Adrenal gland (tissue), 5 donors: ENCODE measurements at regions not wholly inside any gene's neighbourhood (a gene's known extent, or its start where the extent isn't known, plus 50 kb on each side); places are given as distances from the start of the nearest gene placed in this dataset.

Experiments
- CTCF ChIP-seq, 6 experiments: fragments of 450-650 bp in 4 of 6; fragments of 200-600 bp in 2 of 6; sonication (generic) in 1 of 6; IDR thresholded peaks; 1 replicate in 5 of 6; 2 replicates in 1 of 6; pipeline versions ENCODE4 v1.5.1 to v1.8.0; 2016 to 2021; ENCODE audit warnings: antibody characterized with exemption in 6 of 6, mild to moderate bottlenecking in 2 of 6, moderate library complexity in 1 of 6
- POLR2A ChIP-seq, 2 donors: fragments of 450-650 bp; IDR thresholded peaks; one replicate each; pipeline ENCODE4 v1.6.1; 2017; ENCODE audit warnings: antibody characterized with exemption in 2 of 2, mild to moderate bottlenecking in 2 of 2, moderate library complexity in 1 of 2
- donor health status: DM: no; HTN: no; CAD: no.

- TF ChIP-seq CTCF (IDR thresholded peaks at IDR 0.05), result no peak
- TF ChIP-seq POLR2A (IDR thresholded peaks at IDR 0.05), result no peak
Observed at GRCh38 chr9:74092491-74092834, 404.7 kb upstream of the RORB start.
